ENCODE measurements at regions not wholly inside any gene's neighbourhood (a gene's known extent, or its start where the extent isn't known, plus 50 kb on each side); places are given as distances from the start of the nearest gene placed in this dataset.

DNA sequence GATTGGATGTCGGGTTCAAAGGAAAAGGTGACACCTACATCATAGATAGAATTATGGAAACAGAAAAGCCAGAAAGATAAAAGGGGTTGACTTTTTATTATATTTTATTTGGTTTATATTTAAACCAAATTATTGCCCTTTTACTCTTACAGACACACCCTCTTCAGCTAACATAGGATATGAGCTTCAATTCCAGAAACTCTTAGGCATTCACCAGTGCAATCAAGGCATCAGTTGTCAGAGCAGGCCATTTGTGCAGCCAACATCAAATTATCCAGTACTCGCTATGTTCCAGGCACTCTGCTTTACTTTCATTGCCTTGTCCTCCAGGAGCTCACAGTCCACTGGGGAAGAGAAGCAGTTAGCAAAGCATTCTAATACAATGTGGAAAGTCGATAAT lies 347.5 kb downstream of the TFEC start (continued):
- TF ChIP-seq, protein P1, sequence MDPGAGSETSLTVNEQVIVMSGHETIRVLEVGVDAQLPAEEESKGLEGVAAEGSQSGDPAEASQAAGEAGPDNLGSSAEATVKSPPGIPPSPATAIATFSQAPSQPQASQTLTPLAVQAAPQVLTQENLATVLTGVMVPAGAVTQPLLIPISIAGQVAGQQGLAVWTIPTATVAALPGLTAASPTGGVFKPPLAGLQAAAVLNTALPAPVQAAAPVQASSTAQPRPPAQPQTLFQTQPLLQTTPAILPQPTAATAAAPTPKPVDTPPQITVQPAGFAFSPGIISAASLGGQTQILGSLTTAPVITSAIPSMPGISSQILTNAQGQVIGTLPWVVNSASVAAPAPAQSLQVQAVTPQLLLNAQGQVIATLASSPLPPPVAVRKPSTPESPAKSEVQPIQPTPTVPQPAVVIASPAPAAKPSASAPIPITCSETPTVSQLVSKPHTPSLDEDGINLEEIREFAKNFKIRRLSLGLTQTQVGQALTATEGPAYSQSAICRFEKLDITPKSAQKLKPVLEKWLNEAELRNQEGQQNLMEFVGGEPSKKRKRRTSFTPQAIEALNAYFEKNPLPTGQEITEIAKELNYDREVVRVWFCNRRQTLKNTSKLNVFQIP (CRISPR knock-in tag; IDR thresholded peaks at IDR 0.05; ENCODE audit: borderline replicate concordance, low read depth) = no peak
- no peak for TF ChIP-seq PPARA (CRISPR knock-in tag; IDR thresholded peaks at IDR 0.05; ENCODE audit: borderline replicate concordance)

DNA sequence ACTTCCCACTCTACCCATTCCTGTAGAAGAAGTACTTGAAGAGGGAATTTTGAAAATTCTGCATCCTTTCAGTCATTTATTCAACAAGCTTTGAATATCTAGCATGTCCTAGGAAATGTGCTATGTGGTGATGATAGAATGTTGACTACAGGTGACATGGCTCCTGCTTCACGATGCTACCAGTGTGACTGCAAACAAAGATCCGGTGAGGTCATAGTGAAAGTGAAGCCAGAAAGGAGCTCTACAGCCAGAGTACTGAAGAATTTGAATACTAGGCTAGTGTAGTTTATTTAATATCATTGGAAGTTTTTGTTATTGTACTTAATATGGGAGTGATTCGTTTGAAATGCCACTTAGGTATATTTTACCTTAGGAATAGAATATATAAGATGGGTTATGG lies 348.1 kb downstream of the TFEC start:
- no peak for ATAC-seq
- TF ChIP-seq, protein P2, sequence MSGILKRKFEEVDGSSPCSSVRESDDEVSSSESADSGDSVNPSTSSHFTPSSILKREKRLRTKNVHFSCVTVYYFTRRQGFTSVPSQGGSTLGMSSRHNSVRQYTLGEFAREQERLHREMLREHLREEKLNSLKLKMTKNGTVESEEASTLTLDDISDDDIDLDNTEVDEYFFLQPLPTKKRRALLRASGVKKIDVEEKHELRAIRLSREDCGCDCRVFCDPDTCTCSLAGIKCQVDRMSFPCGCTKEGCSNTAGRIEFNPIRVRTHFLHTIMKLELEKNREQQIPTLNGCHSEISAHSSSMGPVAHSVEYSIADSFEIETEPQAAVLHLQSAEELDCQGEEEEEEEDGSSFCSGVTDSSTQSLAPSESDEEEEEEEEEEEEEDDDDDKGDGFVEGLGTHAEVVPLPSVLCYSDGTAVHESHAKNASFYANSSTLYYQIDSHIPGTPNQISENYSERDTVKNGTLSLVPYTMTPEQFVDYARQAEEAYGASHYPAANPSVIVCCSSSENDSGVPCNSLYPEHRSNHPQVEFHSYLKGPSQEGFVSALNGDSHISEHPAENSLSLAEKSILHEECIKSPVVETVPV (CRISPR knock-in tag; IDR thresholded peaks at IDR 0.05) = no peak
- no peak for TF ChIP-seq TOX (CRISPR knock-in tag; IDR thresholded peaks at IDR 0.05; ENCODE audit: borderline replicate concordance)
- no peak for TF ChIP-seq SNAI2 (CRISPR knock-in tag; IDR thresholded peaks at IDR 0.05)
- TF ChIP-seq, protein P3, sequence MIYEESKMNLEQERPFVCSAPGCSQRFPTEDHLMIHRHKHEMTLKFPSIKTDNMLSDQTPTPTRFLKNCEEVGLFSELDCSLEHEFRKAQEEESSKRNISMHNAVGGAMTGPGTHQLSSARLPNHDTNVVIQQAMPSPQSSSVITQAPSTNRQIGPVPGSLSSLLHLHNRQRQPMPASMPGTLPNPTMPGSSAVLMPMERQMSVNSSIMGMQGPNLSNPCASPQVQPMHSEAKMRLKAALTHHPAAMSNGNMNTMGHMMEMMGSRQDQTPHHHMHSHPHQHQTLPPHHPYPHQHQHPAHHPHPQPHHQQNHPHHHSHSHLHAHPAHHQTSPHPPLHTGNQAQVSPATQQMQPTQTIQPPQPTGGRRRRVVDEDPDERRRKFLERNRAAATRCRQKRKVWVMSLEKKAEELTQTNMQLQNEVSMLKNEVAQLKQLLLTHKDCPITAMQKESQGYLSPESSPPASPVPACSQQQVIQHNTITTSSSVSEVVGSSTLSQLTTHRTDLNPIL (CRISPR knock-in tag; IDR thresholded peaks at IDR 0.05; ENCODE audit: low read depth) = no peak
- TF ChIP-seq, protein P1 (CRISPR knock-in tag; IDR thresholded peaks at IDR 0.05; ENCODE audit: borderline replicate concordance, low read depth) = no peak
- TF ChIP-seq TCF4 (CRISPR knock-in tag; IDR thresholded peaks at IDR 0.05; ENCODE audit: borderline replicate concordance) = no peak
- TF ChIP-seq ESRRG (CRISPR knock-in tag; IDR thresholded peaks at IDR 0.05) = no peak
- TF ChIP-seq ZNF8 (CRISPR knock-in tag; IDR thresholded peaks at IDR 0.05) = no peak
- no peak for TF ChIP-seq CSDC2 (CRISPR knock-in tag; IDR thresholded peaks at IDR 0.05)
- no peak for TF ChIP-seq ARNTL (CRISPR knock-in tag; IDR thresholded peaks at IDR 0.05; ENCODE audit: borderline replicate concordance, low read depth)
- no peak for TF ChIP-seq ZC3H10 (CRISPR knock-in tag; IDR thresholded peaks at IDR 0.05)
- no peak for TF ChIP-seq PPARA (CRISPR knock-in tag; IDR thresholded peaks at IDR 0.05; ENCODE audit: borderline replicate concordance)
- TF ChIP-seq ZNF565 (CRISPR knock-in tag; conservative IDR thresholded peaks at IDR 0.05; ENCODE audit: low read depth) = no peak
- TF ChIP-seq ISL1 (CRISPR knock-in tag; IDR thresholded peaks at IDR 0.05) = no peak
- no peak for TF ChIP-seq ZFP3 (CRISPR knock-in tag; IDR thresholded peaks at IDR 0.05)
- no peak for TF ChIP-seq RARB (CRISPR knock-in tag; IDR thresholded peaks at IDR 0.05)

DNA sequence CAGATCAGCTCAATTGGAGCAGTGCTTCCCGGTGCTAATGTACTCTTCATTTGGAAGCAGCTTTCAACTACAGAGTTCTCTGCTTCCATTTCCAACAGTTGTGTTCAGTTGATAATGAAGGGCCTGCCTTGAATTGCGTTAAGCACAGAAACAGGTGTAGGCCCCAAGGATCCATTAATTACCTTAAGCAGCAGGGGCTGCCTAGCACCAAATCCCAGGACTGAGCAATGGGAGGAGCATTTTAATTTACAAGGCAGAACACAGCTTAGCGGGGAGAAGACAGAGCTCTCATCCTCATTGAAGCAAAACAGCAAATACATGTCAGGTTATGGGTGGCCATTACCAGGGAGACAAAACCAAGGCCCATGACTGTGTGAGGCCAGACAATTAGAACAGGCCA lies 349.6 kb downstream of the TFEC start:
- no peak for ATAC-seq
- TF ChIP-seq ZFP3 (CRISPR knock-in tag; IDR thresholded peaks at IDR 0.05) = no peak
- no peak for TF ChIP-seq SNAI2 (CRISPR knock-in tag; IDR thresholded peaks at IDR 0.05)
- TF ChIP-seq, protein P4, sequence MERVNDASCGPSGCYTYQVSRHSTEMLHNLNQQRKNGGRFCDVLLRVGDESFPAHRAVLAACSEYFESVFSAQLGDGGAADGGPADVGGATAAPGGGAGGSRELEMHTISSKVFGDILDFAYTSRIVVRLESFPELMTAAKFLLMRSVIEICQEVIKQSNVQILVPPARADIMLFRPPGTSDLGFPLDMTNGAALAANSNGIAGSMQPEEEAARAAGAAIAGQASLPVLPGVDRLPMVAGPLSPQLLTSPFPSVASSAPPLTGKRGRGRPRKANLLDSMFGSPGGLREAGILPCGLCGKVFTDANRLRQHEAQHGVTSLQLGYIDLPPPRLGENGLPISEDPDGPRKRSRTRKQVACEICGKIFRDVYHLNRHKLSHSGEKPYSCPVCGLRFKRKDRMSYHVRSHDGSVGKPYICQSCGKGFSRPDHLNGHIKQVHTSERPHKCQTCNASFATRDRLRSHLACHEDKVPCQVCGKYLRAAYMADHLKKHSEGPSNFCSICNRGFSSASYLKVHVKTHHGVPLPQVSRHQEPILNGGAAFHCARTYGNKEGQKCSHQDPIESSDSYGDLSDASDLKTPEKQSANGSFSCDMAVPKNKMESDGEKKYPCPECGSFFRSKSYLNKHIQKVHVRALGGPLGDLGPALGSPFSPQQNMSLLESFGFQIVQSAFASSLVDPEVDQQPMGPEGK (CRISPR knock-in tag; IDR thresholded peaks at IDR 0.05; ENCODE audit: borderline replicate concordance) = no peak
- no peak for TF ChIP-seq ISL1 (CRISPR knock-in tag; IDR thresholded peaks at IDR 0.05)
- TF ChIP-seq ZNF8 (CRISPR knock-in tag; IDR thresholded peaks at IDR 0.05) = no peak
- TF ChIP-seq ZFP30 (CRISPR knock-in tag; IDR thresholded peaks at IDR 0.05) = no peak
- no peak for TF ChIP-seq ZC3H10 (CRISPR knock-in tag; IDR thresholded peaks at IDR 0.05)
- no peak for TF ChIP-seq GLIS3 (CRISPR knock-in tag; IDR thresholded peaks at IDR 0.05)
- TF ChIP-seq TCF4 (CRISPR knock-in tag; IDR thresholded peaks at IDR 0.05; ENCODE audit: borderline replicate concordance) = no peak
- TF ChIP-seq, protein P5, sequence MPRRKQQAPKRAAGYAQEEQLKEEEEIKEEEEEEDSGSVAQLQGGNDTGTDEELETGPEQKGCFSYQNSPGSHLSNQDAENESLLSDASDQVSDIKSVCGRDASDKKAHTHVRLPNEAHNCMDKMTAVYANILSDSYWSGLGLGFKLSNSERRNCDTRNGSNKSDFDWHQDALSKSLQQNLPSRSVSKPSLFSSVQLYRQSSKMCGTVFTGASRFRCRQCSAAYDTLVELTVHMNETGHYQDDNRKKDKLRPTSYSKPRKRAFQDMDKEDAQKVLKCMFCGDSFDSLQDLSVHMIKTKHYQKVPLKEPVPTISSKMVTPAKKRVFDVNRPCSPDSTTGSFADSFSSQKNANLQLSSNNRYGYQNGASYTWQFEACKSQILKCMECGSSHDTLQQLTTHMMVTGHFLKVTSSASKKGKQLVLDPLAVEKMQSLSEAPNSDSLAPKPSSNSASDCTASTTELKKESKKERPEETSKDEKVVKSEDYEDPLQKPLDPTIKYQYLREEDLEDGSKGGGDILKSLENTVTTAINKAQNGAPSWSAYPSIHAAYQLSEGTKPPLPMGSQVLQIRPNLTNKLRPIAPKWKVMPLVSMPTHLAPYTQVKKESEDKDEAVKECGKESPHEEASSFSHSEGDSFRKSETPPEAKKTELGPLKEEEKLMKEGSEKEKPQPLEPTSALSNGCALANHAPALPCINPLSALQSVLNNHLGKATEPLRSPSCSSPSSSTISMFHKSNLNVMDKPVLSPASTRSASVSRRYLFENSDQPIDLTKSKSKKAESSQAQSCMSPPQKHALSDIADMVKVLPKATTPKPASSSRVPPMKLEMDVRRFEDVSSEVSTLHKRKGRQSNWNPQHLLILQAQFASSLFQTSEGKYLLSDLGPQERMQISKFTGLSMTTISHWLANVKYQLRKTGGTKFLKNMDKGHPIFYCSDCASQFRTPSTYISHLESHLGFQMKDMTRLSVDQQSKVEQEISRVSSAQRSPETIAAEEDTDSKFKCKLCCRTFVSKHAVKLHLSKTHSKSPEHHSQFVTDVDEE (CRISPR knock-in tag; IDR thresholded peaks at IDR 0.05) = no peak
- TF ChIP-seq ZNF70 (CRISPR knock-in tag; IDR thresholded peaks at IDR 0.05) = no peak
- TF ChIP-seq, protein P1 (CRISPR knock-in tag; IDR thresholded peaks at IDR 0.05; ENCODE audit: borderline replicate concordance, low read depth) = no peak
- no peak for TF ChIP-seq RARB (CRISPR knock-in tag; IDR thresholded peaks at IDR 0.05)
- no peak for TF ChIP-seq ARNTL (CRISPR knock-in tag; IDR thresholded peaks at IDR 0.05; ENCODE audit: borderline replicate concordance, low read depth)
- TF ChIP-seq OSR1 (CRISPR knock-in tag; IDR thresholded peaks at IDR 0.05) = no peak
- TF ChIP-seq BACH2 (CRISPR knock-in tag; IDR thresholded peaks at IDR 0.05; ENCODE audit: borderline replicate concordance) = no peak

Measured in SK-N-SH treated with all-trans-retinoic acid at 6 μM for 48 hours (cell line).